MM.1S (cell line): ENCODE measurements at regions not wholly inside any gene's neighbourhood (a gene's known extent, or its start where the extent isn't known, plus 50 kb on each side); places are given as distances from the start of the nearest gene placed in this dataset.

Source experiments
- DNase-seq: peaks from one replicate; pipeline ENCODE4 v3.0.0-alpha.2; 2015
- H2AFZ ChIP-seq: fragments of 300-600 bp; sonication (generic); 2 replicates; pipeline ENCODE4 v1.6.0; 2016; ENCODE audit warnings: antibody characterized with exemption, low read length
- H3F3A ChIP-seq: fragments of 300-600 bp; sonication (generic); 2 replicates; pipeline ENCODE4 v1.6.1; 2016; ENCODE audit warnings: mild to moderate bottlenecking, antibody characterized with exemption, low read length, moderate library complexity, mixed read lengths; ENCODE audit not compliant: insufficient read depth
- H3K27ac ChIP-seq: fragments of 300-600 bp; sonication (generic); 2 replicates; pipeline ENCODE4 v1.5.1; 2016; ENCODE audit warnings: mild to moderate bottlenecking, low read length
- H3K27me3 ChIP-seq: fragments of 300-600 bp; sonication (generic); replicated peaks from 2 replicates; pipeline ENCODE4 v1.6.0; 2016; ENCODE audit warnings: low read length; ENCODE audit not compliant: insufficient read depth
- H3K36me3 ChIP-seq: fragments of 300-600 bp; sonication (generic); replicated peaks from 2 replicates; pipeline ENCODE4 v1.6.1; 2016; ENCODE audit warnings: mild to moderate bottlenecking, low read length, mixed read lengths; ENCODE audit not compliant: insufficient read depth
- H3K4me1 ChIP-seq: fragments of 300-600 bp; sonication (generic); 2 replicates; pipeline ENCODE4 v1.6.1; 2016; ENCODE audit warnings: low read length, mixed read lengths
- H3K4me2 ChIP-seq: fragments of 300-600 bp; sonication (generic); 2 replicates; pipeline ENCODE4 v1.6.0; 2016; ENCODE audit warnings: low read depth, low read length
- H3K4me3 ChIP-seq: fragments of 300-600 bp; sonication (generic); 2 replicates; pipeline ENCODE4 v1.5.1; 2016; ENCODE audit warnings: low read length, mixed read lengths
- H3K79me2 ChIP-seq: fragments of 300-600 bp; sonication (generic); 2 replicates; pipeline ENCODE4 v1.6.1; 2016; ENCODE audit warnings: mixed run types, low read length, mixed read lengths
- H3K9ac ChIP-seq: fragments of 300-600 bp; sonication (generic); 2 replicates; pipeline ENCODE4 v1.6.1; 2016; ENCODE audit warnings: low read length, mixed read lengths
- H3K9me2 ChIP-seq: fragments of 300-600 bp; sonication (generic); replicated peaks from 2 replicates; pipeline ENCODE4 v1.6.1; 2016; ENCODE audit warnings: mild to moderate bottlenecking, low read length, mixed read lengths; ENCODE audit not compliant: insufficient read depth
- H3K9me3 ChIP-seq: fragments of 300-600 bp; sonication (generic); replicated peaks from 2 replicates; pipeline ENCODE4 v1.6.1; 2016; ENCODE audit warnings: mild to moderate bottlenecking, low read length, mixed read lengths; ENCODE audit not compliant: insufficient read depth
- H4K20me1 ChIP-seq: fragments of 300-600 bp; sonication (generic); 2 replicates; pipeline ENCODE4 v1.6.1; 2016; ENCODE audit warnings: mild to moderate bottlenecking, low read length, moderate library complexity, mixed read lengths; ENCODE audit not compliant: insufficient read depth
- EZH2 ChIP-seq: fragments of 300-600 bp; sonication (generic); optimal IDR thresholded peaks from 2 replicates; pipeline ENCODE3; 2017; ENCODE audit warnings: low read depth, mild to moderate bottlenecking, antibody characterized with exemption, low read length, mixed read lengths
- EZH2phosphoT487 ChIP-seq: fragments of 300-600 bp; sonication (generic); IDR thresholded peaks from 2 replicates; pipeline ENCODE4 v1.6.1; 2018; ENCODE audit warnings: antibody characterized with exemption, low read length
- TF ChIP-seq, protein P1 (sequence below): fragments of 300-600 bp; sonication (generic); IDR thresholded peaks from 2 replicates; pipeline ENCODE4 v1.5.1; 2016; ENCODE audit warnings: antibody characterized with exemption, low read length, mixed read lengths

DNA sequence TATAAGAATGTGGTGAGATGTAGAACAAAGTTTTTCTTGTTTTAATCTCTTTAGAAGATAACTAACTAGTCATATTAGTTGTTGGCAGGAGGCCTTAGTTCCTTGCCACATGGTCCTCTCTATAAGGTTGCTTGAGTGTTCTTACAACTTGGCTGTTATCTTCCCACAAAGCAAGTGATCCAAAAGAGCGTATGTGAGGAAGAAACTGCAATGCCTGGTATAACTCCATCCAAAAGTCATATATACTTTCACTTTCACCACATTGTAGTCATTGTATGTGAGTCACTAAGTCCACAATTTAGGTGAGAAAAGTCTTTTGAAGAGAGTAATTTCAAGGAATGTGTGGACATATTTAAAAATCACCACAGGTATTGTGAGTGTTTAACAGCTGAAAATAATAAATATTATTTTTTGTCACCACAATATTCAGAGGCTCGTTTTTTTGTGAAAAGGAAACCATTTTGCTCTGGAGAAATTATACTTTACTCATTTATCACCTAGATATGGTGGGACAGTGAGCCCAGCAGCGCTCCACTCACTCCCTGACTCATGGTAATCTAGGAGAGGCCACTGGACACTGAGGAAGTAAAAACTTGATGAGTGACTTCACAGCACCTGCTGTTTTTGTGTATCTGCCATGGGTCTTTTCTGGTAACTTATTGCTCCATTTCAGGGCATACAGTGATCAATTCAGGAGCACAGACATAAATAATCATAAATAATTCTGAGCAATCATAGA, 369.4 kb upstream of the NDST3 start:
- no peaks in the 10 kb centered on the region for H3K4me1 ChIP-seq
- H3K9me2 ChIP-seq = no peaks in the 10 kb centered on the region
- no peaks in the 10 kb centered on the region for H3K36me3 ChIP-seq
- DNase-seq = no peak
- H3K27ac ChIP-seq = no peak overlapping the region
- H3K4me2 ChIP-seq = no peak overlapping the region
- no peak overlapping the region for H2AFZ ChIP-seq
- H3K4me3 ChIP-seq = no peak overlapping the region
- no peaks in the 10 kb centered on the region for H3K27me3 ChIP-seq
- TF ChIP-seq EZH2 = no peak
- TF ChIP-seq EZH2phosphoT487 = no peak
- TF ChIP-seq, protein P1, sequence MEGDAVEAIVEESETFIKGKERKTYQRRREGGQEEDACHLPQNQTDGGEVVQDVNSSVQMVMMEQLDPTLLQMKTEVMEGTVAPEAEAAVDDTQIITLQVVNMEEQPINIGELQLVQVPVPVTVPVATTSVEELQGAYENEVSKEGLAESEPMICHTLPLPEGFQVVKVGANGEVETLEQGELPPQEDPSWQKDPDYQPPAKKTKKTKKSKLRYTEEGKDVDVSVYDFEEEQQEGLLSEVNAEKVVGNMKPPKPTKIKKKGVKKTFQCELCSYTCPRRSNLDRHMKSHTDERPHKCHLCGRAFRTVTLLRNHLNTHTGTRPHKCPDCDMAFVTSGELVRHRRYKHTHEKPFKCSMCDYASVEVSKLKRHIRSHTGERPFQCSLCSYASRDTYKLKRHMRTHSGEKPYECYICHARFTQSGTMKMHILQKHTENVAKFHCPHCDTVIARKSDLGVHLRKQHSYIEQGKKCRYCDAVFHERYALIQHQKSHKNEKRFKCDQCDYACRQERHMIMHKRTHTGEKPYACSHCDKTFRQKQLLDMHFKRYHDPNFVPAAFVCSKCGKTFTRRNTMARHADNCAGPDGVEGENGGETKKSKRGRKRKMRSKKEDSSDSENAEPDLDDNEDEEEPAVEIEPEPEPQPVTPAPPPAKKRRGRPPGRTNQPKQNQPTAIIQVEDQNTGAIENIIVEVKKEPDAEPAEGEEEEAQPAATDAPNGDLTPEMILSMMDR = no peak
- no peaks in the 10 kb centered on the region for H3K79me2 ChIP-seq
- H3F3A ChIP-seq = no peaks in the 10 kb centered on the region
- H3K9me3 ChIP-seq = no peaks in the 10 kb centered on the region
- no peaks in the 10 kb centered on the region for H4K20me1 ChIP-seq
- H3K9ac ChIP-seq = no peak overlapping the region

DNA sequence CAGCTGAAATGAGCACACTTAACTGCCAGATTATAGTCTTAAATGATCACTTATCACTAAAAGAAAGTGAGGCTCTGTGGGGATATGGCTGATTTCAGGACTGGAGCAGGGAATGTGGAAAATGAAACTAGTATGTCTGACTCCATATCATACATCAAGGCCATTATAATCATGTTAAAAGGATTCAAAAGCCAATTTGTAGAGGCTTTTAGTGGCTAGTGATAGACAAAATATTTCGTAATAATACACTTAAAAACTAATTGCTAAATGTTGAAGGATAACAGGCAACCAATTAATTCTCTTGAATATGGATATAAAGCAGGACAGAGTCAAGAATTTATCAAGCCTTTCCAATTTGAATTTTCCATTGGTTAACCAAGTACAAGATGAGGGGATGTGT, 358.1 kb upstream of the NDST3 start:
- H3K36me3 ChIP-seq = no peaks in the 10 kb centered on the region
- H2AFZ ChIP-seq = no peak overlapping the region
- no peaks in the 10 kb centered on the region for H3F3A ChIP-seq
- H3K79me2 ChIP-seq = no peaks in the 10 kb centered on the region
- TF ChIP-seq, protein P1 = no peak
- no peak for TF ChIP-seq EZH2
- no peak for TF ChIP-seq EZH2phosphoT487
- H3K9me2 ChIP-seq = no peaks in the 10 kb centered on the region
- H3K4me1 ChIP-seq = no peaks in the 10 kb centered on the region
- H3K9me3 ChIP-seq = no peaks in the 10 kb centered on the region
- H4K20me1 ChIP-seq = no peaks in the 10 kb centered on the region
- H3K27me3 ChIP-seq = no peaks in the 10 kb centered on the region
- no peak for DNase-seq
- H3K27ac ChIP-seq = no peak overlapping the region
- no peak overlapping the region for H3K9ac ChIP-seq
- no peak overlapping the region for H3K4me2 ChIP-seq
- H3K4me3 ChIP-seq = no peak overlapping the region

DNA sequence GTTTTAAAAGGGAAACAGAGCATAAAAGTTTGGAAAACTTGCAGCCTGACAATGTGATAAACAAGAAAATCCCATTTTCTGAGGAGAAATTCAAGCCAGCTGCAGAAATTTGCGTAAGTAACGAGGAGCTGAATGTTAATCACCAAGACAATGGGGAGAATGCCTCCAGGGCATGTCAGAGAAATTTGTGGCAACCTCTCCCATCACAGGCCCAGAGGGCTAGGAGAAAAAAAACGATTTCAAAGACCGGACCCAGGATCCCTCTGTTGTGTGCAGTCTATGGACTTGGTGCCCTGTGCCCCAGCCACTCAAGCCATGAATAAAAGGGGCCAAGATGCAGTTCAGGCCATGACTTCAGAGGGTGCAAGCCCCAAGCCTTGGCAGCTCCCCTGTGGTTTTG, 355.4 kb upstream of the NDST3 start:
- no peak for DNase-seq
- H3K36me3 ChIP-seq = no peaks in the 10 kb centered on the region
- H3K4me2 ChIP-seq = no peak overlapping the region
- no peak overlapping the region for H2AFZ ChIP-seq
- H4K20me1 ChIP-seq = no peaks in the 10 kb centered on the region
- H3K9me2 ChIP-seq = no peaks in the 10 kb centered on the region
- TF ChIP-seq EZH2phosphoT487 (no peak), EZH2 (no peak)
- TF ChIP-seq, protein P1 = no peak
- no peaks in the 10 kb centered on the region for H3F3A ChIP-seq
- H3K27ac ChIP-seq = no peak overlapping the region
- H3K9ac ChIP-seq = no peak overlapping the region
- no peak overlapping the region for H3K4me3 ChIP-seq
- H3K9me3 ChIP-seq = no peaks in the 10 kb centered on the region
- H3K4me1 ChIP-seq = no peaks in the 10 kb centered on the region
- H3K27me3 ChIP-seq = no peaks in the 10 kb centered on the region
- H3K79me2 ChIP-seq = no peaks in the 10 kb centered on the region
